ENCODE measurements at regions not wholly inside any gene's neighbourhood (a gene's known extent, or its start where the extent isn't known, plus 50 kb on each side); places are given as distances from the start of the nearest gene placed in this dataset.
"Not testable (repeated sequence)": the region's sequence is repeated elsewhere in the genome, so short reads cannot be mapped to it uniquely, and the experiment has no call there.

DNA sequence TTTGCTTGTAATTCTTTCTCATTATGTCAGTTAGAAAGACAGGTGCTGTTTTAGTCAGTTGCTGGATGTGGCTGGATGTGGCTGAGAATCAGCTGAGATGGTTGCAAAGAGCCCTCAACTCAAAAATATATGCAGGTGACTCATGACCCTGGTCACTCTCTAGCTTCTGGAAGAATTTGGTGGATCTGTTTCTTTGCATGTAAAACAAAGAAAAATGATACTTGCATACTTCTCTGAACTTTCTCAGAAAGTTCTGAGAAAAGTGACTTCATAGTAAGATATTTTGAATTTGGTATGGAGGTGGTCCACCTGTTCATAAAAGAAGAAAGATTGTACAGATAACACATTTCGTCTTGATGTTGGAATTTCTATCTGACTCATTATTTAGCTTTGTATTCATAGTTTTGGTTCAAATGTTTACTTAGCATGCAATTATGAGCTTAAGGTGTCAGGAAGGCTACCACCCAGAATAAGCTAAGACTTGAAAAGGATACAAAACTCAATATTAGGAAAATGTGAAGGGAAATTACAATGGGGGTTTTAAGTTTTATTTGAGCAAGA lies 163.2 kb upstream of the OLIG3 start:
- DNase-seq, result no peak

DNA sequence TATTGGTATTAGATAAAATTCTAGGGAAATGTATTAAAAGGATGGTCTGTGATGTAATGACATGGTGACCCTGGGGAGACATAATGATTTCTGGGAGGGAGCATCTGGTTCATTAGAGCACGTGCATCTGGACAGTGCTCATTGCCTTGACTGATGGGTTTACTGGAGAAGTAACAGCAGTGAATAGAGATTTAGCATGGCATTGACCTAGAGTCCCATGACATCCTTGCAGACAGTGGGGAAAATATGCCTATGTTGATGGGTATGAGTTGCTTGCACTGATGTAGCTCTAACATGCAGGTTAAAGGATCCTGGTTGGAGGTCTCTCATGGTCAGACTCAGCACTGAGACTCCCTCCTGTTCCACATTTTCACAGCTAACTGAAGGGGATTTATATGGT lies 164.1 kb upstream of the OLIG3 start:
- DNase-seq, result no peak

DNA sequence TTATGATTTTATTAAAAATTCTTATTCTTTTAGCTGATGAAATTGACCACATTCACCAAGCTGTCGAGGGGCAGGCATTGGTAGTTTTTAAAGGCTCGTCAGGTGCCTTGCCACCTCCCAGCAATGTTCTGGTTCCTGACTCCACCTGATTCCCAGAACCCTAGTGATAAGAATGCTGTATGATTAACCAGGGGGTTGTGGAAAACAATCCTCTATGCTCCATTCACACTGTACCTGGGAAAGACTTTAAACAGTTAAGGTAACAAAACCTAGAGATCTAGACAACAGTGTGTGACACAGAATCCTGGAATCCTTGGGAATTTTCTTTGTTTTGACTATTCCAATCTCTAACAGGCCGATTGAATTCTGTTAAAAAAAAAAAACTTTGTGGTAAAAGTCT lies 165.7 kb upstream of the OLIG3 start:
- no peak for DNase-seq

DNA sequence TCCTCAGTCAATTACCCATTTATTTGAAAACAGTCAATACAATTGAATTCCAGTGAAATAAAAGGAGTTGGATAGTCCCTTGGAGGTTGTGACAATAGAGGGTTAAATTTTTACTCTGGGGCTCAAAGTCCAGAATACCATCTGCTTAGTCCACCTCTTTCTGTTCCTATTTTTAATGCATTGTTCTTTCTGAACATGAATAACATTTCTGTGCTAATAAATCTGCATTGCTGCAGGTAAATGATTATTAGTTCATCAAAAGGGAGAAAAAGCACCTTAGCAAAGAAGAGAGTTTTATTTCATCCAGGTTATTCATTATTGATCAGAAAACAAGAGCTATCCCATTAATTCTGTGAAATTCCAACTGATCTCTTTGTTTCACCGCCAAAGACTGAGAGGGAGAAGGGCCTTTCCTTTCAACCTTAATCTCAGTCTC lies 166.1 kb upstream of the OLIG3 start:
- no peak for DNase-seq

DNA sequence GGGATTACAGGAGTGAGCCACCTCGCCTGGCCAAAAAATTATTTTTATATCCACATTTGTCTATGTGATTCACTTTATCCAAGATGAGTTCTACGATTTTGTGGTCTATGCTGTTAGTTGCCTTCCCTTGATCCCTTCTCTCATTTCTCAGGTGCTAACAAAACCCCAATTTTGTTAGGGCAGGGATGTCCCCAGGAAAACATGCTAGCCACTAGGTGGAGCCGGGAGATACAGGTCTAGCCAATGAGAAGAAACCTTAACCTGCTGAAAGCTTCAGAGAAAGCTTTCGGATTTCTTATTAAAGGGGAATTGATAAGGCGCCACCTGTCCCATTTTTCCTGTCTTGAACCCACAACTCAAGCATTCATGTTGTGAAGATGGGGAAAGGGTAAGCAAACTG lies 167.4 kb upstream of the OLIG3 start:
- DNase-seq, result peak; percentile 40

DNA sequence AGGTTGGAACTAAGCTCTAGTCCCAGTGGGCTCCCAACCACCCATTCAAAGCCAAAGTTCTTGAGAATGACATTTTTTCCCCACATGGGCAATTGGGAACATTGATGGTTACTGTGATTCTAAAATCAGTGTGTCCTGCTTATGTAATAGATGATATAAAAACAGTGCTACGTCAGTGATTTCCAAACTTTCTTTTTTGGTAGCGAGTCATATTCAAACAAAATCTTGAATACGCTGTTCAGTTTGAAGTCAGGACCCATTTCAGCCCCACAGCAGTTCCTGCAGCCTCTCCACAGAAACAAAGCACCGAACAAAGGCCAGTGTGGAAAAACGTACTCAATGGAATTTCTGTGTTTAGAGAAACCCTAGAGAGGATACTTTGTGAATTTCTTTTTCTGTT lies 170.0 kb upstream of the OLIG3 start:
- no peak for DNase-seq

DNA sequence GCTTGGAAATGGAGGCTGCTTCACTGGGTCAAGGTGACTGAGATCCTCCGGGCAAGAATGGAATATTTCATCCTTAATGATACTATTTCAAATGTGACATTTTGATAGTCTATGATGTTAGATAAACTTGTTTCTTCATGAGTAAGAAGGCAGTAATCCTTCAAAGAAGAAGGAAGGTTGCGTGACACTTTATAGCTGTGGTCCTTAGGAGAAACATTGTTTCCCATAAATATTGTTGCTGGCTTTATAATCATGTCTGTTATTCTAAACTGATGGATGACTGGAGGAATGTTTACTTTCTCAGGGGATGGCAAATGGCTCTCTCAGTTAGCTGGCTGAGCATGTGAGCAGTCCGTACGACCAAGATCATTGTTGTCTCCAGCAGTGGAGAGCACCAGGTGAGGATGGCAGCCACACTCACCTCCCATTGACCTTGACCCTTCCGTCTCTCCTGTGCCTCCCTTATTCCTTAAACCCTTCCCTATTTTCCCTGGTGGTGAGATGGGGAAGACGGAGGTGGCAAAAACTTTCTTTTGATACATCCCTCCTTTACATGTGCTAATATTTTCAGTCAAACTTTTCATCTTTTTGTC lies 171.2 kb upstream of the OLIG3 start:
- DNase-seq, result no peak

DNA sequence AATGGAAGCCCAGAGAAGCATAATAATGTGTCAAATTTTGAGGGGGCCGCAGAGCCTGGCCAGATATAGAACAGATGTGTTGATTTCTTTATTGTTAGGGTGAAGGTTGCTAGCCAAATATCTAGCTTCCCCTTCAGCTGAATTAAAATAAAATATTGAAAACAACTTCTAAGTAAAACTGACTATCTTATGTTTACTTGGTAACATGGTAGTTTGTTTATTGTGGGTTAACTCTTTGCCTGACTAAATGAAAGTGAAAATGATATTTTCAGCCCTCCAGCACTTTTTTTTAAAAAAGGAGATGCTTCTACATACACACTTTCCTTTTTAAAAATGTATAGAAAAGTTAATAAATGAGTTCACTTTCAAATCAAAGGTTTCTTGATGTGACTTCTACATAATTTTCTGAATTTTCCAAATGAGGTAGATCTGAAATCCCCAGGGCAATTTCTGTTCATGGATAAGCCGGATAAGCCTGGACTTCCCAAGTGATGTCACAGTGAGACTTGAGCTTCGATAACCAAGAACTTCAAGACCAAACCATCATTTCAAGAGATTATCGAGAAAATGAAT lies 172.1 kb upstream of the OLIG3 start:
- DNase-seq, result no peak

DNA sequence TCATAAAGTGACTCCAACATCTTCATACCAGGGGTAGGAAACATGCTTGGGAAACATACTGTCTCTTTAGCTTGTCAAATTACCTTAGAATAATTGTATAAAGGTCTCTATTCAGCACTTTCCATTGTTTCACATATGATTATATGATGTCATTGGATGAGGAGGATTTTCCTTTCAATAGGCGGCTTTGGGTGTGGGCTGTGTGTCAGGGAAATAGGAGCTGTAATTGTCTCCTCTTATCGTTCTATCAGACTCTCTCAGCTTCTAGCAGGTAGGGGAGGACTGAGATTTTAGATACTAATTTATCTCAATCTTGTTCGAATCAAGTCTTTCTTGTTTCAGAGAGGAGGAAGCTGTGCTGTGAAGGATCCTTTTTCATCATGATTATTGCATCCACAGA lies 179.4 kb upstream of the OLIG3 start:
- DNase-seq, result no peak

DNA sequence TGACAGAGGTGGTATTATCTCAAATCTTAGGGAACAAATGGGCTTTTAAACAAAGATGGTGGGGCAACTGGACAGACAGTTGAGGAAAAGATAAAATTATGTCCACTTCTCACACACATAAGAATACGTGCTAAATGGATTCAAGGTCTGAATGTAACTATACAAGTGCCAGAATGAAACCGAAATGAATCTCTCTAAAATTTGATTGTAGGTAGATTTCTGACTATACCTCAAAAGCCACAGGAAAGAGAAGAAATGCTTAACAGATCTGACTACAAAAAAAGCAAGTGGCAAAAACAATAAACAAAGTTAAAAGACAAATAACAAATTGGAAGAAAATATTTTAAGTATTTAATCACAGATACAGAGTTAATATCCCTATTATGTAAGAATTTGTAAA lies 182.7 kb upstream of the OLIG3 start:
- DNase-seq, result no peak

DNA sequence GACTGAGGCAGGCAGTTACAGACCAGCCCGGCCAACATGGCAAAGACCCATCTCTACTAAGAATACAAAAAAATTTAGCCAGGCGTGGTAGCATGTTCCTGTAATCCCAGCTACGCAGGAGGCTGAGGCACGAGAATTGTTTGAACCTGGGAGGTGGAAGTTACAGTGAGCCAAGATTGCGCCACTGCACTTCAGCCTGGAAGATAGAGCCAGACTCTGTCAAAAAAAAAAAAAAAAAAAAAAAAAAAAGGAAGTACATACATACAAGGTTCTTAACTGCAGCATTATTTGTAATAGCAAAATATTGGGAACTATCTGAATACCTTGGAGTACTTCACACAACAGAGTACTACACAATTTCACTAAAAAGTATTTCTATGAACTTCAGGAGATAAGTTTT lies 183.5 kb upstream of the OLIG3 start:
- DNase-seq, result no peak

DNA sequence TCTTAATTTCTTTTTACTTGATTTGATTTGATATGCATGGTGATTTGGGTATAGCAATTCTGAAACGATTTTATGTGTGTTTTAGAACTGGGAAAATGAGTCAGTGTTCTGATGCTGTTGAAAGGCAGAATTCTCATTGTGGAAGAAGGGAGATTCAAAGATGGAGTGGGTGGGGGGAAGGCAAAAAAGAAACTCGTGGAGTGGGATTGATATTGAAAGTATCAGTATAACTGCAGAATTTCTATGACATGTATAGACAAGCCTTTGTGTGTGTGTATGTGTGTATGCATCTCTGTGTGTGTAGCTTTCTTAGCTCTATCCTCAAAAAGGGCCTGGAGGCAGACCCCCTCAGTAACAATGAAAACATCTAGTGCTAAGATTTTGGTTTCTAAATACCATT lies 184.3 kb upstream of the OLIG3 start:
- DNase-seq, result no peak

DNA sequence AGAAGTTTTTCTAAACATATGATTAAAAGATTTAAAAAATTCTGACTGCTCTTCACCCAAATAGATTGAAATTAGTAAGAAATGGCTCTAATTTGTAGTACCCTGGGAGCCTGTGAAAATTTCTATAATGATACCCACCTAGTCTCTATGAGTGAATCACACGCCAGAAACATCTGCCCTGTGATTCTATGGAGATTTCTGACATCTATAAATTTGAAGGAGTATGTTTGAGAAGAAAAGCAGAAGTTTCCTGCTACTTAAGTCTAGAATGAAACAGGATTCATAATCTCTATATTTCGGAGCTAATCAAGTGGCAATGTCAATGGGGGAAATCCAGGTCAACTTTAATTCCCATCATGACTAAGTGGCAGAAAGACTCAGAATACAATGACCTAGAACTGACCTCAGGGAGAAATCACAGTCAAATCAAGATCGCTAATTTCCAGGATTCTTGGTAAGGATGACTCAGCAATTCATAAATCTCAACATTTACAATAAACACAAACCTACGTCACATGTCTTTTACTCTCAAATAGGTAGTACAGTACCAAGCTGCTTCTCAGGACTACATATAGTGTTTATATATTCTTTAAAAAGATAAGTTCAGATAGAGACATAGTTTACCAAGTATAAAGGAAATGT lies 186.2 kb upstream of the TNFAIP3 start:
- no peak for DNase-seq

DNA sequence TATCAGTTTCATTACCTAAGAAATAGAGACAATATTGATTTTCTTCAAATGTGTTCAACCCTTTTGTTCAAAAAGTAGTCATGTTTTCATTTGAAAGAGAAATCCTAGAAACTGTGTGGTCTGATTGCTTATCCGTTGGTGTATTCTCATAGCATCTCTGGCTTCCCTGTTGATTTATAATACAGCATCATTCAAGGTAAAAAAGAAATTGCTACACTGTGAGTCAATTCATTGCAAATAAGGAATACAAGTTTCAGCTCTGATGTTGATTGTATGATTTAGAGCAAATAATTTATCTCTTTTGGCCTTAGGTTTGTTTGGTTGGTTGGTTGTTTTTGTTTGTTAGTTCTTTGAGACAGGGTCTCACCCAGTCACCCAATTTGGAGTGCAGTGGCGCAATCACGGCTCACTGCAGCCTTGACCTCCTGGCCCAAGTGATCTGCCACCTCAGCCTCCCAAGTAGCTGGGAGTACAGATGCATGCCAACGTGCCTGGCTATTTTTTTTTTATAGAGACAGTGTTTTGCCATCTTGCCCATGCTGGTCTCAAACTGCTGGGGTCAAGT lies 185.5 kb upstream of the TNFAIP3 start:
- no peak for DNase-seq

DNA sequence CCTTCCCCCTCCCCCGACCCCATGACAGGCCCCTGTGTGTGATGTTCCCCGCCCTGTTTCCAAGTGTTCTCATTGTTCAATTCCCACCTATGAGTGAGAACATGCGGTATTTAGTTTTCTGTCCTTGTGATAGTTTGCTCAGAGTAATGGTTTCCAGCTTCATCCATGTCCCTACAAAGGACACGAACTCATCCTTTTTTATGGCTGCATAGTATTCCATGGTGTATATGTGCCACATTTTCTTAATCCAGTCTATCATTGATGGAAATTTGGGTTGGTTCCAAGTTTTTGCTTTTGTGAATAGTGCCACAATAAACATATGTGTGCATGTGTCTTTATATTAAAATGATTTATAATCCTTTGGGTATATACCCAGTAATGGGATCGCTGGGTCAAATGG lies 184.4 kb upstream of the TNFAIP3 start:
- DNase-seq, result not testable (repeated sequence)

DNA sequence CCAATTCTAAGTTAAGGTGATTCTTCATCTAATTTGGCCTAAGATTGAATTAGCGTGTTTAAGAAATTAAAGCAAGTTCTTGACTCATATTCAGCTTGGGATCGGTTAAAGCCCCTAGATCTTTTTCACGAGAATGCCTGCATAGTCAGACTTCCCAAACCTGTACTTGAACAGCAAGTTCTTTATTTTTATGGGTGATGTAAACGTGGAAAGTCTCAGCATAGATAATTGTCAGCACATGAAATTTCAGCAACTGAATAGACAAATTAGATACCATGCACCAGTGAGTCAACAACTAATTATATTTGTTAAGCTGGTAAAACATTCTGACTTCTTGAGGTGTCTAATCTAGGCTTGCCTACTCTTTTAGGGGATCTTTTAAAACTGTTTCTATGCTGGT lies 183.1 kb upstream of the TNFAIP3 start:
- no peak for DNase-seq

DNA sequence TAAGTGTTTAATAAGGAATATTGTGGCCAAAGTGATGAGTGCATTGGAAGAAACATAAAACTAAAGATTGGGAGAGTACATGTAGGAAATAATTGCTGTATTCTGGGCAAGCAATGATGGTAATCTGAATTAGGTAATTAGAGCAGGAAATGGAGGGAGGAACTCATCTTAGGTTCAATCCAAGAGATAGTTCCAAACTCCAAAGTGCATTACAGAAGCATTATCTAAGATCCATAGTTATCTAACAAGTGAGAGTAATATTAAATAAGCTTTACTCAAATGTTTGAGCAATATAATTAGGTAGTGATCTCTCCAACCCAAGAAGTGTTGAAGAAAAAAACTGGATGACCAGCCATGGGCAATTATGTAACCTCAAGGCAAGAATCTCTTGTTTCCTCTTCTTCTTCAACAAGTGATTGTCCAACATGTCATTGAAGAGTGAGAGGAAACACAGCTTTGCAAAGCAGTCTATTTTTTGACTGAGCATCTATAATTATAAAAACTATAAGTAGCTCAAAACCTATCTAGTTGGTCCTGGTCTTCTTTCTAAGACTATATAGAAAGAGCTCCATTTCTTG lies 181.2 kb upstream of the TNFAIP3 start:
- DNase-seq, result no peak

DNA sequence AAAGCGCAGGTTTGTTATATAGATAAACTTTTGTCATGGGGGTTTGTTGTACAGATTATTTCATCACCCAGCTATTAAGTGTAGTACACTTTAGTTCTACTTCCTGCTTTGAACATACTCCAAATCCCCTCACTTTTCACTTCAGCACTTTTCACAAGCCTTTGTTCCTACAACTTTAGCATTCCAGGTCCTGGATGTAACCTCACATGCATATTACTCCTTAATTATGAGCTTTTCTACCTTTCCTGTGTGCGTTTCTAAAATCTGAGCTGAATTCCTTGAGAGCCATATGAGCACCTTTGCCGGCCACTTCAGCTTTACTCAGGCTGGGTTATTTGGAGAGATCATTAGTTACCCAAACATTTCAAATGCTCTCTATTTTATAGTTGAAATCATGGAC lies 179.2 kb upstream of the TNFAIP3 start:
- no peak for DNase-seq

DNA sequence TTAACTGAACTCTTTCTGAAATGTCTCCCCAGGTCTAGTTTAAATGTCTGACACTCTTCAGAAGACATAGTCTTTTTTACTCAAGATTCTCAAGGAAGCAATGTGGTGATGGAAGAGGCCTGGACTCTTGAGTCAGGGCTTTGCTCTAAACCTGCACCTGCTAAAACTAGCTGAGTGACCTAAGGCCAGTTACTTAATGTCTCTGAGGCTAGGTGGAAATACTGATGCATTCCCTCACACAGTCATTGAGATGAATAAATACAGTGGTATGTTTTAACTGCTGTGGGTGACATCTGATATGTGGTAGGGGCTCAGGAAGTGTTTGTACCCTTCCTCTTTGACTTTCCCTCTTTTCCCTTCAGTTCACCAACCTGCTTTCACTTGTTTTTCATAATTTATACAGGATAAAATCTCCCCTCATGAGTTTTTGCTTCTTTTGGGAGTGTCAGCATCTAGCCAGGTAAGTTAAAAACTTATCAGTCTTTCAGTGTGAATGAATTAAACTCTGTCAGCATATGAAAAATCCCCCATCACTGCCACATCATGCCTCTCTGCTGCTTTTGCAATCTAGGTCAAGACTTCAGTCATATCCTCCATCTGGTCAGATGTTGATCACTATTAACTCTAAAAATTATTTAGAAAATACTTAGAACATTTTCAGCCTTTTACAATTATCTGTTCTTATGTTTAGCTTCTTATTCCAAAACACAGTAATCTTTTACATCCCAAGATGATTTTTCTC lies 178.7 kb upstream of the TNFAIP3 start:
- DNase-seq, result no peak

DNA sequence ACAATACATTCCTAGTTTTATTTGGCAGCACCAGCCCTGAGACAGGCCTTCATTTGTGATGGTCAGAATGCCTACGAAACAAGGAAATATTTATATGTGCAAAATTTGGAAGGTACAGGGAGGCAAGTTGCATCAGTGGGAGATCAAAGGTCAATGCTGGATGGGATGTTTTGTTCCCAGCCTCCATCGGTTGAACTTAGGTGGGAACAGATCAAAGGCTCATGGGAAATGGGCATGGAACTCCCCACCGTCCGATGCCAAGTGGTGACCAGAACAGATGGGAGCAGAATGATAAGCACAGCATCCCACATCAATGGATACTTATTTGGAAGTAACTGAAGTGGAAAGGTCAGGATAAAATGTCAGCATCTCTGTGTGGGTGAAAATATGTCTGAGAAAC lies 177.7 kb upstream of the TNFAIP3 start:
- DNase-seq, result no peak

DNA sequence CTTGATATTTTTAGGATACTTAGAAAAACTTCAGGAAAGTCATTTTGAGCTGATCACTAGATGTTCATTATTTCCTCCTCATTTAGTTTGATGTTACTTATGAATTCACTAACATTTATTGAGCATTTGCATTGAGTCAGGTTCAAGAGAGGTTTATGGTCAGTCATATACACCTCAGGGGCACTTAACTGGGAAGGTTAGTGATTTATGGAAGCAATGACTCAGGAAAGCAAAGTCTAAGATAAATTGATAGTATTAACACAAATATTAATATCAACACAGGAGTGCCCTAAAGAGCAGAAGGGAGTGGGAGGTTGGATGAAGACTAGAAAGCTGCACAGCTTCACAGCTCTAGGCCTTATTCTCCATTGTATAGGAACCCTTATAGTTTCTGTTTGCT lies 177.0 kb upstream of the TNFAIP3 start:
- no peak for DNase-seq

DNA sequence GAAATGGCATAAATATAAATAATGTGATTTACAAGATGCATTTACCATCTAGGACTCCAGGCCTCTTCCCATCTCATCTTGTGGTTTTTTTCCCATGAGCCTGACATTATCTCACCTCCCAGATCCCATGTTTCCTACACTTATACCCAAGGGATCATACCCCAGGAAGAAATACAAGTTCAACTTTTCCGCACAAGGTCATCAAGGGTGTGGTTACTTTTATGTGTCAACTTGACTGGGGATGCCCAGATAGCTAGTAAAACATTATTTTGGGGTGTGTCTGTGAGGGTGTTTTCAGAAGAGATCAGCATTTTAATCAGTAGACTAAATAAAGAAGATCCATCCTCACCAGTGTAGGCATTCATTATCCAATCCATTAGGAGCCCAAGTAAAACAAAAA lies 176.3 kb upstream of the TNFAIP3 start:
- no peak for DNase-seq

DNA sequence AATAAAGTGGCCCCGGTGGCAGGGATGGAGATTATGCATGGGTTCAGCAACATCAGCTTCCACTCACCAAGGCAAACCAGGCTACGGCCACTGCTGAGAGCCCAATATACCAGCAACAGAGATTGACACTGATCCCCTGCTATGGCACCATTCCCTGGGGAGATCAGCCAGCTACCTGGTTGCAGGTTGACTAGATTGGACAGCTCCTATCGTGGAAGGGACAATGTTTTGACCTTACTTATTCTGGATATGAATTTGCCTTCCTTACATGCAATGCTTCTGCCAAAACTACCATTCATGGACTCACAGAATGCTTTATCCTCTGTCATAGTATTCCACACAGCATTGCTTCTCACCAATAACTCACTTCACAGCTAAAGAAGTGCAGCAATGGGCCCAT lies 174.8 kb upstream of the TNFAIP3 start:
- DNase-seq, result no peak

Measured in NCI-H82 (cell line).